Mesenchymal stem cell (in vitro differentiated cells and primary cell): ENCODE measurements at regions not wholly inside any gene's neighbourhood (a gene's known extent, or its start where the extent isn't known, plus 50 kb on each side); places are given as distances from the start of the nearest gene placed in this dataset.
"Not testable (repeated sequence)": the region's sequence is repeated elsewhere in the genome, so short reads cannot be mapped to it uniquely, and the experiment has no call there.

Experiments
- DNase-seq: peaks from one replicate; pipeline ENCODE4 v3.0.0-alpha.2; 2013
- H2AFZ ChIP-seq: one replicate; pipeline ENCODE4 v1.6.1; 2013; ENCODE audit warnings: low read depth, mild to moderate bottlenecking, control low read depth, inconsistent platforms, low read length, moderate library complexity
- H2AK5ac ChIP-seq: 2 replicates; pipeline ENCODE4 v1.6.1; 2013; ENCODE audit warnings: low read length, moderate library complexity, mild to moderate bottlenecking, inconsistent platforms; ENCODE audit not compliant: severe bottlenecking
- H2BK120ac ChIP-seq: one replicate; pipeline ENCODE4 v1.6.1; 2013; ENCODE audit warnings: low read depth, mild to moderate bottlenecking, inconsistent platforms, low read length, moderate library complexity
- H2BK12ac ChIP-seq, 2 experiments: one replicate each; pipeline ENCODE4 v1.6.1; 2013; ENCODE audit warnings: inconsistent platforms in 2 of 2, low read length in 2 of 2, mild to moderate bottlenecking in 2 of 2, moderate library complexity in 2 of 2, control low read depth in 1 of 2
- H2BK15ac ChIP-seq: one replicate; pipeline ENCODE4 v1.6.1; 2013; ENCODE audit warnings: mild to moderate bottlenecking, low read depth, inconsistent platforms; ENCODE audit not compliant: poor library complexity, severe bottlenecking
- H2BK5ac ChIP-seq: 2 replicates; pipeline ENCODE4 v1.6.1; 2013; ENCODE audit warnings: low read depth, mild to moderate bottlenecking, low read length, control low read depth, inconsistent platforms; ENCODE audit not compliant: poor library complexity, severe bottlenecking
- H3K14ac ChIP-seq, 2 experiments: one replicate each; pipeline ENCODE4 v1.6.1; 2013; ENCODE audit warnings: inconsistent platforms in 2 of 2, low read length in 2 of 2, control low read depth in 1 of 2, mild to moderate bottlenecking in 1 of 2, moderate library complexity in 1 of 2
- H3K18ac ChIP-seq, 2 experiments: one replicate each; pipeline ENCODE4 v1.6.1; 2013; ENCODE audit warnings: inconsistent platforms in 2 of 2, low read length in 2 of 2, control low read depth in 1 of 2, low read depth in 1 of 2, mild to moderate bottlenecking in 1 of 2
- H3K23ac ChIP-seq, 2 experiments: one replicate each; pipeline ENCODE4 v1.6.1; 2013; ENCODE audit warnings: inconsistent platforms in 2 of 2, low read length in 2 of 2, mild to moderate bottlenecking in 2 of 2, moderate library complexity in 2 of 2, control low read depth in 1 of 2
- H3K27ac ChIP-seq: 2 replicates; pipeline ENCODE4 v1.5.1; 2013; ENCODE audit warnings: mild to moderate bottlenecking, moderate library complexity, low read length, control low read depth, inconsistent platforms; ENCODE audit not compliant: poor library complexity, severe bottlenecking
- H3K27me3 ChIP-seq, 2 experiments: 2 replicates each; pipeline versions ENCODE4 v1.6.1 to v1.7.0; 2013; ENCODE audit warnings: low read length in 2 of 2, mild to moderate bottlenecking in 2 of 2, moderate library complexity in 2 of 2, control low read depth in 1 of 2, inconsistent platforms in 1 of 2; ENCODE audit not compliant: control insufficient read depth in 1 of 2, insufficient read depth in 1 of 2
- H3K36me3 ChIP-seq, 2 experiments: 2 replicates each; pipeline versions ENCODE4 v1.6.1 to v1.7.0; 2013; ENCODE audit warnings: low read length in 2 of 2, control low read depth in 1 of 2, inconsistent platforms in 1 of 2, low read depth in 1 of 2, mild to moderate bottlenecking in 1 of 2; ENCODE audit not compliant: insufficient read depth in 2 of 2, control insufficient read depth in 1 of 2
- H3K4ac ChIP-seq, 2 experiments: one replicate each; pipeline ENCODE4 v1.6.1; 2013; ENCODE audit warnings: inconsistent platforms in 2 of 2, low read length in 2 of 2, mild to moderate bottlenecking in 2 of 2, moderate library complexity in 2 of 2, control low read depth in 1 of 2, low read depth in 1 of 2
- H3K4me1 ChIP-seq: 2 replicates; pipeline ENCODE4 v1.6.1; 2013; ENCODE audit warnings: low read depth, low read length, control low read depth; ENCODE audit not compliant: control insufficient read depth, insufficient read depth
- H3K4me2 ChIP-seq: 2 replicates; pipeline ENCODE4 v1.6.1; 2013; ENCODE audit warnings: low read length, mild to moderate bottlenecking, inconsistent platforms; ENCODE audit not compliant: poor library complexity, severe bottlenecking
- H3K4me3 ChIP-seq, 2 experiments: 2 replicates each; pipeline versions ENCODE4 v1.5.1 to v1.7.0; 2013; ENCODE audit warnings: low read length in 2 of 2, mild to moderate bottlenecking in 2 of 2, control low read depth in 1 of 2, low read depth in 1 of 2; ENCODE audit not compliant: insufficient read depth in 1 of 2
- H3K79me1 ChIP-seq: replicated peaks from 2 replicates; pipeline ENCODE4 v1.6.1; 2013; ENCODE audit warnings: mild to moderate bottlenecking, control low read depth, low read length, inconsistent platforms; ENCODE audit not compliant: poor library complexity, severe bottlenecking
- H3K9ac ChIP-seq: 2 replicates; pipeline ENCODE4 v1.7.0; 2013; ENCODE audit warnings: mild to moderate bottlenecking, low read length, moderate library complexity
- H3K9me3 ChIP-seq: 2 replicates; pipeline ENCODE4 v1.7.0; 2013; ENCODE audit warnings: mild to moderate bottlenecking, low read length; ENCODE audit not compliant: control insufficient read depth
- H4K8ac ChIP-seq: one replicate; pipeline ENCODE4 v1.6.1; 2013; ENCODE audit warnings: inconsistent platforms, mild to moderate bottlenecking, low read length, moderate library complexity
- H4K91ac ChIP-seq: one replicate; pipeline ENCODE4 v1.6.1; 2013; ENCODE audit warnings: mild to moderate bottlenecking, low read length, inconsistent platforms
- WGBS: methylation state at CpG from one replicate; pipeline ENCODE4 v1.1.7; 2013; ENCODE audit warnings: mixed read lengths; 5-methylcytosine and 5-hydroxymethylcytosine counted together

DNA sequence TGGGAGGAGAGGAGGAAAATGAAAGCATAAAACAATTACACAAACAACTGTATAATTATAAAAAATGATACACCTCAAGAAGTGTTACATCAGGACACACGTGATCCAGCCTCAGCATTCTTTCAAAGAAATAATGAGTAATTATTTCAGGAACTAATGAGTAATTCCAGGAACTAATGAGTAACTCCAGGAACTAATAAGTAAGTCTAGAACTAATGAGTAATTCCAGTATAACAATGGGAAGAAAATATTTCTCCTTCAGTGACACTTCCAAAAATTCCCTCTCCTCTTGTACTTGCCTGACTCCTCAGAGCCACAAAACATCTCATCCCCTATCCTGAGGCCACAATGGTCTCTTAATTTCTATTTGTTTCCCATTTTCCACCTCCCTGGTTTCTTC is 63.5 kb upstream of the COL25A1 start:
- H3K4me1 ChIP-seq = no peaks in the 10 kb centered on the region
- no peak overlapping the region for H3K9ac ChIP-seq
- no peak for DNase-seq
- H3K4ac ChIP-seq = no peak overlapping the region
- whole genome bisulfite sequencing = no CpG with 5 or more reads among the region's 1 CpG
- no peak overlapping the region for H3K27ac ChIP-seq
- H4K8ac ChIP-seq = no peak overlapping the region
- no peak overlapping the region for H3K14ac ChIP-seq
- H3K4me3 ChIP-seq = no peak overlapping the region
- H2AK5ac ChIP-seq = no peak overlapping the region
- no peak overlapping the region for H4K91ac ChIP-seq
- H2BK5ac ChIP-seq = no peak overlapping the region
- no peaks in the 10 kb centered on the region for H3K9me3 ChIP-seq
- no peaks in the 10 kb centered on the region for H3K79me1 ChIP-seq
- no peak overlapping the region for H3K23ac ChIP-seq
- H3K18ac ChIP-seq = no peak overlapping the region
- no peak overlapping the region for H2BK120ac ChIP-seq
- H3K4me2 ChIP-seq = no peak overlapping the region
- no peak overlapping the region for H2AFZ ChIP-seq
- no peaks in the 10 kb centered on the region for H3K36me3 ChIP-seq
- H2BK12ac ChIP-seq = no peak overlapping the region
- no peak overlapping the region for H2BK15ac ChIP-seq
- peaks cover 0 to 4% of the 10 kb centered on the region in 2 experiments for H3K27me3 ChIP-seq

- H3K4me1 ChIP-seq, H4K91ac ChIP-seq, H4K8ac ChIP-seq, H3K18ac ChIP-seq, H3K9me3 ChIP-seq, H3K23ac ChIP-seq, H3K9ac ChIP-seq, H2BK5ac ChIP-seq, H2BK12ac ChIP-seq, H3K4ac ChIP-seq, H3K4me2 ChIP-seq, H3K27ac ChIP-seq, DNase-seq, H3K36me3 ChIP-seq, H3K27me3 ChIP-seq, H2BK15ac ChIP-seq, H3K79me1 ChIP-seq, H3K14ac ChIP-seq, H3K4me3 ChIP-seq, H2BK120ac ChIP-seq, H2AK5ac ChIP-seq, H2AFZ ChIP-seq: not testable (repeated sequence)
- 78% methylated on average over 1 of the region's 1 CpG for WGBS
Measured at GRCh38 chr4:109365297-109365696, 62.8 kb upstream of the COL25A1 start.

- Histone ChIP-seq H3K27me3 (peaks cover 0 to 4% of the 10 kb centered on the region in 2 experiments), H2BK15ac (no peak overlapping the region), H3K27ac (no peak overlapping the region), H4K91ac (no peak overlapping the region), H2AK5ac (no peak overlapping the region), H4K8ac (no peak overlapping the region), H2AFZ (no peak overlapping the region), H3K79me1 (no peaks in the 10 kb centered on the region), H2BK120ac (no peak overlapping the region), H3K4me1 (no peaks in the 10 kb centered on the region), H3K36me3 (no peaks in the 10 kb centered on the region), H2BK5ac (no peak overlapping the region), H2BK12ac (no peak overlapping the region), H3K9ac (no peak overlapping the region), H3K23ac (no peak overlapping the region), H3K4me2 (no peak overlapping the region), H3K14ac (no peak overlapping the region), H3K18ac (no peak overlapping the region), H3K4me3 (no peak overlapping the region), H3K9me3 (no peaks in the 10 kb centered on the region), H3K4ac (no peak overlapping the region)
- peak; percentile 15 for DNase-seq
- 53% methylated on average over 3 of the region's 3 CpGs for WGBS
Measured at GRCh38 chr4:109359040-109359646, 56.7 kb upstream of the COL25A1 start.

GRCh38 chr4:109355835-109356234 is 53.4 kb upstream of the COL25A1 start:
- H3K4me3 ChIP-seq = no peak overlapping the region
- H3K4me2 ChIP-seq = no peak overlapping the region
- H2BK5ac ChIP-seq = no peak overlapping the region
- WGBS = 81% methylated on average over 2 of the region's 2 CpGs
- H3K4ac ChIP-seq = no peak overlapping the region
- H3K9me3 ChIP-seq = no peaks in the 10 kb centered on the region
- DNase-seq = no peak
- no peaks in the 10 kb centered on the region for H3K27me3 ChIP-seq
- H3K27ac ChIP-seq = no peak overlapping the region
- H3K79me1 ChIP-seq = no peaks in the 10 kb centered on the region
- no peak overlapping the region for H3K18ac ChIP-seq
- no peak overlapping the region for H2BK15ac ChIP-seq
- no peak overlapping the region for H3K9ac ChIP-seq
- no peaks in the 10 kb centered on the region for H3K36me3 ChIP-seq
- H2BK12ac ChIP-seq = no peak overlapping the region
- no peaks in the 10 kb centered on the region for H3K4me1 ChIP-seq
- H2AFZ ChIP-seq = no peak overlapping the region
- no peak overlapping the region for H3K23ac ChIP-seq
- H3K14ac ChIP-seq = no peak overlapping the region
- H2BK120ac ChIP-seq = no peak overlapping the region
- H2AK5ac ChIP-seq = no peak overlapping the region
- H4K91ac ChIP-seq = no peak overlapping the region
- no peak overlapping the region for H4K8ac ChIP-seq
